HS-27A (cell line): ENCODE measurements at regions not wholly inside any gene's neighbourhood (a gene's known extent, or its start where the extent isn't known, plus 50 kb on each side); places are given as distances from the start of the nearest gene placed in this dataset.

ENCODE experiments used
- DNase-seq: peaks from one replicate; pipeline ENCODE4 v3.0.0-alpha.2; 2012; ENCODE audit warnings: low read depth, missing footprints

DNA sequence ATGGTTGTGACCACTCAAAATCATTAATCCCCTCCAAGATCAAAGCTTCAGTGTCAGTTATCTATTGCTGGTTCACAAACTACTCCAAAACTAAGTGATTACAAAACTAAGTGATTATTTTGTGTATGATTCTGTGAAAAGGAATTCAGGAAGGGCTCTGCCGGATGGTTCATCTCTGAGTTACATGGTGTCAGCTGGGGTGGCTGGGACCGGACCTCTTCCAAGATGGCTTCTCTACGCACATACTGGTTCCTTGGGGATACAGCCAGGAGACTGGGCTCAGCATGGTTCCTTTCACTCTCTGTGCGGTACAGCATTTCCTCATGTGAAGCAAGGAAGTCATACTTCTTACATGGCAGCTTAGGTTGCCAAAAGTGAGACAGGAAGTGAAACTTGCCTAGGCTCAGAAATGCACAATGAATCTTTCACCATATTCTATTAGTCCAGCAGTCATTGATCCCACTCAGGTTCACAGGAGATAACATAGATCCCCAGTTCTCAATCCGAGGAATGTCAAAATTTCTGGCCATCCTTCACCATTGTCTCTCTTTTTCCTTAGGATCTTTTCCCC lies 97.9 kb upstream of the IRX6 start:
- DNase-seq, result no peak

DNA sequence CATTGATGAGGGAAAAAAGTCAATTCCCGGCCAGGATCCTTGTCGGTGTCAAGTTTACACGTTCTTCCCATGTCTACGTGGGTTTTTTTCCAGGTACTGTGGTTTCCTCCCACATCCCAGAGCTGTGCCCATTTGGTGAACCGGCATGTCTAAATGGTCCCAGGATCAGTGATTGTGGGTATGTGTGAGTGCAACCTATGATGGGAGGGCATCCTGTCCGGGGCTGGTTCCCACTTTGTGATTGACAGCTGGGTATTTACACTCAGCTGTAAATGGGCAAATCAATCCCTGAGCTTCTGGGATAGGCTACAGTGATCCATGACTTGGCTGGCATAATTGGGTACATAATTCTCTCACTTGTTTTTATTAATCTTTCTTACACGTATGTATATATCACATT lies 91.2 kb upstream of the IRX6 start:
- DNase-seq, result no peak

DNA sequence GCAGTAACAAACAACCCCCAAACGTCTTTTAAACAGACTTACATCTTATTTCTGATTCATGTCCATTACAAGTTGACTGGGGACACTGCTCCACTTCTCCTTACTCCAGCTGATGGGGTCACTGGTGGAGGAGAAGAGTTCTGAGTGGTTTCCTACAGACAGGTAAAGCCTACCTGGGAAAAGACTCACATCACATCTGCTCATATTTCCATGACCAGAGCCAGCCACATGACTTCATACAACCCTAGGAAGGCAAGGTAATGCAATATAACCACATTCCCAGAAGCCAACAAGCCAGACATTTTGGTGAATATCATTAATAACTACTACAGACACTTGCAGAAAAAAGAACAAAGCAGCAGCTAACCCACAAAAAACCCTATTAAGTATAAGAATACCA lies 90.5 kb upstream of the IRX6 start:
- no peak for DNase-seq

DNA sequence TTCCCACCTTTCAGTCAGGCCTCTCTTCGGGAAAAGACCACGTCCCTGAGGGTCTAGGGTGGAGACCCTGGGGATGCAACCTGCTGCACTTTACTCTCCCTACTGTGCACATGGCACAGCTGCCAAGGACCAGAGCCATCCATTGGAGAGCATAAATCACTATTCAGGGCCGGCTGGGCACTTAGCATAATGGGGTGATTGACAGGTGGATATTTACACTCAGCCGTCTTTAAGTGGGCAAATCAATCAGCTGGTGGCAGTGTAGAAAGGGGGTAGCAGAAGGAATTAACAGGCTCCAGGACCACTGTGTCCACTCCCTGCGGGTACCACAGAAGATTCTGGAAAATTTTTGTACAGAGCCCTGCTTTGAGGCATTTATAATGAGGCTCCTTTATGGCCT lies 87.3 kb upstream of the IRX6 start:
- no peak for DNase-seq

DNA sequence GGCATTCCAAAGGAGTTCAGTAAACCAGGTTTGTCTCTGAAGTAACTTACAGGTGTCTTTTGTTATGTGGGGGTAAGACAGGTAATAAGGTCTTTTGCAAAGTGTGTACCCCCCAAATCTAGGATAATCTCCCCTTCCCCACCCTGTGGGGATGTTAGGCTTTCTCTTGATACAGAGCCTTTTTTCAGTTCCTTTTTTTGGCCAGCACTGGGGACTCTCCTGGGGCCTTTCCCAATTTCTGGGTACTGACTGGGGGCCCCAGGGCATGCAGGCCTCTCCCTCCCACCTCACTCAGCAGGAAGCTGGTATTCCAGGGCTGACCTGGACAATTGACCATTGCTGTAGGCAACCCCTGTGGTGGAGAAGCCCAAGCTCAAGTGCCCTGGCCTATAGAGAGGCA lies 84.3 kb upstream of the IRX6 start:
- no peak for DNase-seq

DNA sequence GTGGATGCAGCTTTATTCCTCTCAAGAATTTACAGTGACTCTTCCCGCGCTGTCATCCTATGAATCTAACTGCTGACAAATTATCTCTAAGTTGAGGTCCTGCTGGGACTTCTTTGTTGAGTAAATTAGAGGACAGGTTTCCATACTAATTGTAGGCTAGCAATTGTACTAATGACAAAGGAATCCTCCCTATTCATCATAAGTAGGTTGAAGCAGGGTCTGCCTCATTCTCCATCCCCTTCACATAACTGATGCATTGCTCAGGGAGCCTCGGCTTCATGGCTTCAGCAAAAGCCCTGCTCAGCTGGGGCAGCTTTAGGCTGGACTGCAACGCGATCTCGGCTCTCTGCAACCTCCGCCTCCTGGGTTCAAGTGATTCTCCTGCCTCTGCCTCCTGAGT lies 83.1 kb upstream of the IRX6 start:
- no peak for DNase-seq

DNA sequence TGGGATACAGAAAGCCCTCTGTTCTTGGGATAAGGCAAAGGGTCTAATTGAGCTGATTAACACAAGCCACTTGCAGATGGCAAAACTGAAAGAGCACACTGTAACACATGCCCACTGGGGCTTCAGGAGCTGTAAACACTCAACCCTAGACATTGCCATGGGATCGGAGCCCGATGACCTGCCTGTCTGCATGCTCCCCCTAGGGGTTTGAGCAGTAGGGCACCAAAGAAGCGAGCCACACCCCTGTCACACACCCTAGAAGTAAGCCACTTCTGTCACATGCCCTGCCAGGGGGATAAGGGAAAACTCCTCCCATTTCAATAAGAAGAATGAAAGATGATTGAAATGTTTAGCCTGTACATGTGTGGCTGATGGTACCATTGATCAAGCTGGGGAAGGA lies 81.3 kb upstream of the IRX6 start:
- DNase-seq, result no peak

DNA sequence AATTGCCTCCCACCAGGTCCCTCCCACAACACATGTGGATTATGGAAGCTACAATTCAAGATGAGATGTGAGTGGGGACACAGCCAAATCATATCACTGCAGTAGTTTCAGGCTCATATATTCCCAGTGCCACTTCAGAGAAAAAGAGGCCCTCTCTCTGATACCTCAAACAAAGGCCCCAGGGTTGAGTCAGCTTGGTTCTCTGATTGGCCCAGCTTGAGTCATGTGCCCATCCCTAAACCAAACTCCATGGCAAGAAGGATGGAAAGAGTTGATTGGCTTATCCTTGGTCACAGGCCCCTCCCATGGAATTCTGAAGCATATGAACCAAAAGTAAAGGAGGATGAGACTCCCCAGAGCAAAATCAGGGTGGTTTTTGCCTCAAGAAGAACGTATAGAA lies 75.9 kb upstream of the IRX6 start:
- DNase-seq, result no peak

DNA sequence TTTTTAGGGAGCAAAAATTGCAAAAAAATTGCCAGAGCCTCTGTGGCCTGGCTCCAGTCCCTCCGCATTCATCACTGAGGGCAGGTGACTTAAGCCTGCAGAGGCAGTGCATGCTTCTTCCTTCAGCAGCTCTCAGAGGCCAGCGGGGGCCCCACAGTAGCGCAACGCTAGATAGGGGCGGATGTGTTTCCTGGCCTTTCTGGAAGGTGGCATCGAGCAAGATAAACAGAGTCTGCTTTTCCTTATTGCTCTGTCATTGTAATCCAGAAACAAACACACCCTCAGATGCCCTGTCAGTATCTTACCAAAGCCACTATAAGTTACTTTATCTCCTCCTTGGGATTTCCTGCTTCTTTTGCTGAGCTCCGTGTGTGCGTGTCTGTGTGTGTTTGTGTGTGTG lies 75.5 kb upstream of the IRX6 start:
- no peak for DNase-seq

DNA sequence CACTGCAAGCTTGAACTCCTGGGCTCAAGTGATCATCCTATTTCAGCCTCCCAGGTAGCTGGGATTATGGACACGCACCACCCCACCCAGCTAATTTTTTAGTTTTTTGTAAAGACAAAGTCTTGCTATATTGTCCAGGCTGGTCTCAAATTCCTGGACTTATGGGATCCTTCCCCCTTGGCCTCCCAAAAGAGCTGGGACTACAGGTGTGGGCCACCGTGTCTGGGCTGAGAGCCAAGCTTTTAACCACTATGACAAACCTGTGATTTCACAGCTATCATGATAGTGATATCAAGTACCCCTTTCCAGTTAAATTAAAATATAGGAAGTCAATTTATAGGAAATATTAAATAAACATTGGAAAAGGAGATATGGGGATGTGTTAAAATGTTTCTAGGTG lies 74.6 kb upstream of the IRX6 start:
- DNase-seq, result no peak

DNA sequence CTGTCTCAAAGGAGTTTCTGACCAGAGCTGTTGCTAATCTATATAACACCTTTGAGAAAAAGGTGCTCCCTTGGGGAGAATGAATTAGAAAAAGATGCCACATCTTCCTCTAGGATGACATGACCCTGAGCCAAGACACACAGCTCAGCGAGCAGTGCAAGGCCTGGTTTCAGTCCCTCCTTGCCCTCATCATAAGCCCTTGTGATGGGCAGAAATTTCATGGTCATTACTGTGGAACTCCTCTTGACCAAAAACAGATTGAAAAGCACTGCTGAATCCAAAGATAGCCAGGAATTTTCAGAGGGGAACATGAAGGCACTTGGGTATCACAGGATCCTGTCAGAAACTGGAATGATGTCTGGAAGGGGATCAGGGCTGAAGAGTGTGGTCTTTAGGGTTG lies 74.1 kb upstream of the IRX6 start:
- DNase-seq, result no peak

DNA sequence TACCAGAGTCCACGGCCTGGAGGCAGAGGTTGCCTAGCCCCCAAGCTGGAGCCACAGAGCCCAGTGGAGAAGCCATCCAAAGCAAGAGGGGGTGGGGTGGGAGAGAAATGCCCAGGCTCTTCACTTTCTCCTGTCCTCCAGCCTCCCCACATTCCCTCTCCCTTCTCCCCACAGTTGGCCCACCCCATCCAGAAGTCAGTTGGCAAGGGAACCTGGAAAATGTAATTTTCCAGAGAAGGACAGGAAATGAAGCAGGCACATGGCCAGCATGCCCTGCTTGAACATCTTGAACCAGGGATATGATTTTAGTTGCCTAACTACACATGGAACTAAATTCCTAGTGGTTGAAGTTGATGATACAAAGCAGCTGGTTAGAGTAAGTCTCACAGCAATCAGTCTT lies 73.3 kb upstream of the IRX6 start:
- DNase-seq, result no peak

DNA sequence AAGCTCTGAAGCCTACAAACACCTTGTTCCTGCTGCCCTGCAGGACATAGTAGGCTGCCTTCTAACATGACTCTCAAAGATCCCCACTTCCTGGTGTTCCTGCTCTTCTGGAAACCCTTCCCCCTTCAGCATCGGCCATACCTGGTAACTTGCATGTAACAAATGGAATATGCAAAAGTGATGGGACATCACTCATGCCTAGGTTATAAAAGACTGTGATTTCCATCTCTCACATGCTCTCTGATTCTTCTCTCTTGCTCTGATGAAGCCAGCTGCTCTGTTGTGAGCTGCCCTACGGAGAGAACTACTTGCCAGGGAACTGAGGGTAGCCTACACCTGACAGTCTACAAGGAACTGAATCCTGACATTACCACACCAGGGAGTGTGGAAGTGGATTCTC lies 72.9 kb upstream of the IRX6 start:
- DNase-seq, result no peak

DNA sequence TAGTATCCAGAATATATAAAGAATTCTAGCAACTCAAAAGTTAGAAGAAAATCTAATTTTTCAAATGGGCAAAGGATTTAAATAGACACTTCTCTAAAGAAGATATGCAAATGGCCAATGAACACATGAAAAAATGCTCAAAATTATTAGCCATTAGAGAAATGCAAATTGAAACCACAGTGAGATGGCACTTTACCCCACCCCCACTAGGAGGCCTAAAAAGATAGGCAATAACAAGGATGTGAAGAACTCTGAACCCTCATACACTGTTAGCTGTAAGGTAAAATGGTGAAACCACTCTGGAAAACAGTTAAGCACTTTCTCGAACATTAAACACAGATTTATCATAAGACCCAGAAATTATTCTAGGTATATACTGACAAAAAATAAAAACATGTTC lies 71.4 kb upstream of the IRX6 start:
- DNase-seq, result no peak

DNA sequence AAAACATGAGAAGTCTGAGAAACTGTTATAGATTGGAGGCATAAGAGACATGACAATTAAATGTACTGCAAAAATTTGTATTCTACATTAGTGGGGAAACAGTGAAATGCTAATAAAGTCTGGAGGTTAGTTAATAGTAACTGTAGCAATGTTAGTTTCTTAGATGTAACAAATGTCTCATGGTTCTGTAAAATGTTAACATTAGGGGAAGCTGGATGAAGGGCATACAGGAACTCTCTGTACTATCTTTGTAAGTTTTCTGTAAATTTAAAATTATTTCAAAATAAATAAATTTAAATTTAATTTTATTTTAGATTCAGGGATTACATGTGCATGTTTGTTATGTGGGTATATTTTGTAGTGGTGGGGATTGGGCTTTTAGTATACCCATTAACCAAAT lies 70.0 kb upstream of the IRX6 start:
- no peak for DNase-seq

DNA sequence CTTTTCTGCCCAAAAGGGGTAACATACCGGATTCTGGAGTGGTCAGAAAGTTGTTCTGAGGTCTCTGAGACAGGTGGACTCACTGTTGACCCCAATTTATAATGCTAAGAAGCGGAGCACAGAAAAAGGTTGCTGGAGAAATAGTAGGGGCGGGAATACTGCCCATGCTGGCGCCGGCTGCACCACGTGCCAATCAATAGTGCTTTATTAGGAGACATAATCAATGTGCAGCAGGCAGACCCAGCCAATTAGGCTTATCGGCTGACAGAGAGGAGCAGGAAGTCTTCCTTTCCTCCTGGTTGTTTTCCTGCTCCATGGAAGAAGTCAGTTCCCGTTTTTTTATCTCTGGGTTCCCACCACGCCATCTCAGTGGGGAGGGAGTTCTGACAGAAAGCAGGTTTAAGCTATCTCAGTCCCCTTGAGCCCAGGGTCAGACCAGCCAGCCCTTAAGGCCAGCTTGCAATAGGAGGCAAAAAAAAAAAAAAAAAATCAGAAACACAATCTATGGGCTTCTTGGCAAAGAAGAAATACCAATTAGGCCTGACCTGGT lies 68.2 kb upstream of the IRX6 start:
- no peak for DNase-seq

DNA sequence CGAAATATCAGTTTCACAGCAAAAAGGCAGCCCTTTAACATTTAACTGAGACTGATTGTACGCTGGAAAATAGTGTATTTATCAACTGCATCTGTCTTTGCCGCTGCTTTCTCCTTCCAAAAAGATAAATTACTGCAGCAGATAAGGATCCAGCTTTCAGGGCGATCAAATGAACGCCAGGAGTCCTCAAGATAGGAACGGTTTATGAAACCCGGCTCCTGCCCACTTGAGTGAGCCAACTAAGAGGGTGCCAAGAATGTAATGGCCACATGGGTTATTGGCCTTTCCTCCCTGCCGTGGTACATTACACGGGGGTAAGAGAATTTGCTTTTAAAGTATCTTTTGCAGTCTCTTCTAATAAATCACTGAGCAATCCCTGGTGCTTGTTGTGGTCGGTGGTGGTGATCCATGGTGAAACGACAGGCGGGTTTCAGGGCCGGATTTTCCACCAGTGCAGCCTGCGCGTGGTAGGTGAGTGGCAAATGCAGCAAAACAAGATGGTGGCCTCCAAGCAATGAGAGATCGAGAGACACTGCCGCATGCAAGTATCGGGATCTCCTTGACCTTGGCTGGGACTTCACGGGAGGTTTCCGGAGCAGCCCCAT lies 67.5 kb upstream of the IRX6 start:
- DNase-seq, result no peak

DNA sequence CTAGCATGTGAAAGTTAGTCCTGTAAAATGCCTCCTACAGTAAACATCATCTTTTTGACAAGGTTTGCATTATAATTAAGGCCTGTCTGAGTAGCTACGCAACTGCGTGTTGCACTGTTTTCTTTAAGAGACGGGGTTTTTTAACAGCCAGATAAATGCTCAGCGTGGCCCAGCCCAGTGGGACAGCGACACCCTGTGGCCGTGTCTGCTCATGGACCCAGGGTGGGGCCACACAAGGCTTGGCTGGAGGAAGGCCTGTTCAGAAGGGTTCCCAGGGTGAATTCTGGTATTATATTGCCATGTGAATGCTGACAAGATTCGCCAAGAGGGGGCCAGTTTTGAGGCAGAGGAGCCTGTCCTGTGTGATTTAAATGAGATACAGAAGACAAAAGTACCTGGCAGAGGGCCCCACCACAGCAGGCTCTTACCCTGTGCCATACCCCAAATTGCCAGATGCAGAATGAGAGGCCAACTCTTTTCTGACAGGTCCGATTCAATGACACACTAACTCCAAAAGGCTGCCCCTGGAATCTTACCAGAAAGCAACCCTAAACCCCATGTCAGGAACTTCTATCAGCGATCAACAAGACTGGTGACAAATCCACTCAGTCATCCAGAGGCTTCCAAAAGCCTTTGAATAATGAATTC lies 65.9 kb upstream of the IRX6 start:
- peak; percentile 12 for DNase-seq

DNA sequence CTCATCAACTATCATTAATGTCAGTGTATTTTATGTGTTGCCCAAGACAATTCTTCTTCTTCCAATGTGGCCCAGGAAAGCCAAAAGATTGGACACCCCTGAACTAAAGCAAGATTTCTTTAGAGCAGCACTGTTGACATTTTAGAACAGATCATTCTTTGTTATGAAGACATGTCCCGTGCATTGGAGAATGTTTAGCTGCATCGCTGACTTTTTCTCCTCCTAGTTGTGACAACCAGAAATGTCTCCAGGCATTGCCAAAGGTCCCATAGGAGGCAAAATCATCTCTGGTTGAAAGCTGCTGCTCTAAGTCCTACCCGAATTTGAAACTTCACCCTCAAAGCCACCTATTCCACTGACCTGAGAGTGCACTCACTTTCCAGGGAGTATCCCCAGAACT lies 62.7 kb upstream of the IRX6 start:
- DNase-seq, result no peak

DNA sequence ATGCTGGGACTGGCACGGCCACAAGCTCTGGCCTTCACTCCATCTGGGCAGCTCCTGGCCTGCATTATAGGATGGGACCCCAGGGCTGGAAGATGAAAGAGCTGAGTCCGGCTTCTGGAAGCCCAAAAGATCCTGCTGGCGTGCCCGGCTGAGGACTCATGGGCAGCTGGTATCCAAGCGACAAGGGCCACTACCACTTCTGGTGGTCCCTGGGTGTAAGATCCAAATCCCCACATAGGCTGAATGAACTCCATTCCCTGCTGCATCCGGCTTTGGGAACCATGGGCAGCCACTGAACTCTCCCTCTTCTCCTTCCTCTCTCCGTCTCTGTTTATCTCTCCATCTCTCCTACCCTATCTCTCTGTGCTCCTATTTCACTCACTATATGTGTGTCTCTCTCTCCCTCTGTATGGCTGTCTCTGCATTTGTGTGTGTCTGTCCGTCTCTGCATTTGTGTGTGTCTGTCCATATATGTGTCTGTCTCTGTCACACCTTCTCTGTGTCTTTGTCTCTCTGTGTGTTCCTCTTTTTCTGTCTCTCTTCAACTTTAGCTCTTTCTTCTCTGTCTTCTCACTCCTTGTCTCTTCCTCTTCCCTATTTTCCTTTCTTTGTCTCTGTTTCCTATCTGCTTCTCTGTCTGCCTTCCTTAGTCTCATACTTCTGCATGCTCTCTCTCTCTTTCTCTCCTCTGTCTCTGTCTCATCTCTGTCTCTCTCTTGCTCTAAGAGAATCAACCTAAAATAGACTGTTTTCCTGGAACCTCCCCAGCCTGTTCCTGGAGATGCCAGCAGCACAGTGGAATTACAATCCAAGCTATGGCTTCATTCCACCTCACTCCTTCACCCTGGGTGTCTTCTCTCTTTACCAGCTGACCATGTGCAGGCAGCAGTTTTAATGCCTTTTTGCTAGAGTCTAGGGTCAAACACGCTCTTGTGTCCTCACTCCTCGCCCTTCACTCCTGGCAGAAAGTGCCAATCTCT lies 60.4 kb upstream of the IRX6 start:
- DNase-seq, result no peak

DNA sequence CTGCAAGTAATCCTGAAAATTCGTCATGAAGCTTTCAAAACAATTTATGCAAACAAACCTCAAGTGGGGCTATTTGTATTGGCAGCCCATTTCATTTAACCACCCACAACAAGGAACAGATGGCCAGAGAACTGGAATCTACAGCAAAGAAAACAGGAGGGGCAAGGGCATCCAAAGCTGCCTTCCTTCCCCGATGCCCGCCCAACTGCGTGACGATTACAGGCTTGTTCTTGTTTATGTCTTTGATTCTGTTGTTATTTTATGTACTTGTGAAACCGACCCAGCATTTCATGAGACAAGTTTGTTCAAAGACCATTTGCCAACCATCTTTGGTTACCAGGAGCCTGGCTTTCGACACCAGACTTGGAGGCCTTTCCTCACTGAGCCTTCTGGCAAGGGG lies 59.1 kb upstream of the IRX6 start:
- DNase-seq, result no peak

DNA sequence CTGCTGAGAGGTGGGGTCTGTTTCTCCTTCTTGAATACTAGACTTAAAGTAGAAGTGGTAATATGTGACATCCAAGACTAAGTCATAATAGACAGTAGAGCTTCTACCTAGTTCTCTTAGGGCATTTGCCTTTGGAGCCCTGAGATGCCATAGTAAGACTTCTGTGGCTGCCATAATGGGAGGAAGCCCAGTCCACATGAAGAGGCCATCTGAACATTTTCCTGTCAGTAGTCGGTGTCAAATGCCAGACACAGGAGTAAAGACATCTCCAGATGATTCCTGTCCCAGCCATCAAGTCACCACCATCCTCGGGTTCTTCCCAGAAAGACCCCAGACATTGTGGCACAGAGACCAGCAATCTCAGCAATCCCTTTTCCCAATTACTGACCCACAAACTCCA lies 58.1 kb upstream of the IRX6 start:
- no peak for DNase-seq
